Testis (tissue), 2 donors: ENCODE measurements at regions not wholly inside any gene's neighbourhood (a gene's known extent, or its start where the extent isn't known, plus 50 kb on each side); places are given as distances from the start of the nearest gene placed in this dataset.

Experiments
- CTCF ChIP-seq, 3 experiments: fragments of 450-650 bp in 2 of 3; fragments of 200-600 bp in 1 of 3; sonication (generic) in 1 of 3; IDR thresholded peaks; one replicate each; pipeline ENCODE4 v1.5.1; 2016 to 2019; ENCODE audit warnings: antibody characterized with exemption in 3 of 3, mild to moderate bottlenecking in 2 of 3, moderate library complexity in 1 of 3
- POLR2A ChIP-seq: fragments of 450-650 bp; IDR thresholded peaks from one replicate; pipeline ENCODE4 v1.6.1; 2017; ENCODE audit warnings: antibody characterized with exemption, mild to moderate bottlenecking, moderate library complexity

- TF ChIP-seq CTCF (IDR thresholded peaks at IDR 0.05) (no peak), POLR2A (no peak)
Observed at GRCh38 chr7:110322796-110323195, 768.1 kb upstream of the LRRN3 start.
